ENCODE measurements at regions not wholly inside any gene's neighbourhood (a gene's known extent, or its start where the extent isn't known, plus 50 kb on each side); places are given as distances from the start of the nearest gene placed in this dataset.

- no peaks in the 10 kb centered on the region for H3K36me3 Mint-ChIP-seq
- H3K4me1 Mint-ChIP-seq: no peaks in the 10 kb centered on the region
- DNase-seq (ENCODE audit: low spot score in 2 of 2): no peak
- H3K4me3 Mint-ChIP-seq: no peak overlapping the region
- H3K27me3 Mint-ChIP-seq: no peaks in the 10 kb centered on the region
- ATAC-seq (ENCODE audit: low read depth): no peak
- no peaks in the 10 kb centered on the region for H3K9me3 Mint-ChIP-seq
- H3K27ac Mint-ChIP-seq: no peak overlapping the region
Measured at GRCh38 chr4:57554556-57555092, 444.4 kb upstream of the IGFBP7 start.

GRCh38 chr4:57553728-57554127 lies 443.5 kb upstream of the IGFBP7 start:
- Mint-ChIP-seq H3K4me3 (no peak overlapping the region), H3K4me1 (no peaks in the 10 kb centered on the region), H3K9me3 (no peaks in the 10 kb centered on the region), H3K27me3 (no peaks in the 10 kb centered on the region), H3K36me3 (no peaks in the 10 kb centered on the region), H3K27ac (no peak overlapping the region)
- no peak for DNase-seq (ENCODE audit: low spot score in 2 of 2)
- no peak for ATAC-seq (ENCODE audit: low read depth)

GRCh38 chr4:57550198-57550597 lies 440.0 kb upstream of the IGFBP7 start:
- DNase-seq (ENCODE audit: low spot score in 2 of 2) (no peak), ATAC-seq (ENCODE audit: low read depth) (no peak)
- Mint-ChIP-seq H3K27ac (no peak overlapping the region), H3K4me3 (no peak overlapping the region), H3K4me1 (no peaks in the 10 kb centered on the region), H3K9me3 (no peaks in the 10 kb centered on the region), H3K27me3 (no peaks in the 10 kb centered on the region), H3K36me3 (no peaks in the 10 kb centered on the region)

GRCh38 chr4:57548856-57549255 lies 438.7 kb upstream of the IGFBP7 start:
- H3K9me3 Mint-ChIP-seq: no peaks in the 10 kb centered on the region
- no peak for DNase-seq (ENCODE audit: low spot score in 2 of 2)
- H3K27ac Mint-ChIP-seq: no peak overlapping the region
- no peaks in the 10 kb centered on the region for H3K36me3 Mint-ChIP-seq
- no peaks in the 10 kb centered on the region for H3K27me3 Mint-ChIP-seq
- H3K4me1 Mint-ChIP-seq: no peaks in the 10 kb centered on the region
- H3K4me3 Mint-ChIP-seq: no peak overlapping the region
- ATAC-seq (ENCODE audit: low read depth): no peak

GRCh38 chr4:57544811-57545654 lies 434.8 kb upstream of the IGFBP7 start:
- no peak for ATAC-seq (ENCODE audit: low read depth)
- no peaks in the 10 kb centered on the region for H3K27me3 Mint-ChIP-seq
- no peak overlapping the region for H3K27ac Mint-ChIP-seq
- H3K36me3 Mint-ChIP-seq: no peaks in the 10 kb centered on the region
- DNase-seq (ENCODE audit: low spot score in 2 of 2): no peak
- no peak overlapping the region for H3K4me3 Mint-ChIP-seq
- no peaks in the 10 kb centered on the region for H3K4me1 Mint-ChIP-seq
- no peaks in the 10 kb centered on the region for H3K9me3 Mint-ChIP-seq

GRCh38 chr4:57504797-57505530 lies 394.8 kb upstream of the IGFBP7 start:
- Mint-ChIP-seq H3K9me3 (peaks cover 1% of the 10 kb centered on the region), H3K4me1 (no peaks in the 10 kb centered on the region), H3K27me3 (no peaks in the 10 kb centered on the region), H3K27ac (no peak overlapping the region), H3K4me3 (no peak overlapping the region), H3K36me3 (no peaks in the 10 kb centered on the region)
- ATAC-seq (ENCODE audit: low read depth) (no peak), DNase-seq (ENCODE audit: low spot score in 2 of 2) (no peak)

- DNase-seq (ENCODE audit: low spot score in 2 of 2) (no peak), ATAC-seq (ENCODE audit: low read depth) (no peak)
- no peaks in the 10 kb centered on the region for H3K27me3 Mint-ChIP-seq
- no peaks in the 10 kb centered on the region for H3K4me1 Mint-ChIP-seq
- peaks cover 1% of the 10 kb centered on the region for H3K9me3 Mint-ChIP-seq
- H3K4me3 Mint-ChIP-seq: no peak overlapping the region
- no peak overlapping the region for H3K27ac Mint-ChIP-seq
- H3K36me3 Mint-ChIP-seq: no peaks in the 10 kb centered on the region
Measured at GRCh38 chr4:57504139-57504538, 394.0 kb upstream of the IGFBP7 start.

GRCh38 chr4:57501720-57502119 lies 391.5 kb upstream of the IGFBP7 start:
- Mint-ChIP-seq H3K27ac (no peak overlapping the region), H3K36me3 (no peaks in the 10 kb centered on the region), H3K4me3 (no peak overlapping the region), H3K27me3 (no peaks in the 10 kb centered on the region), H3K9me3 (peaks cover 1% of the 10 kb centered on the region), H3K4me1 (no peaks in the 10 kb centered on the region)
- ATAC-seq (ENCODE audit: low read depth): no peak
- DNase-seq (ENCODE audit: low spot score in 2 of 2): no peak

GRCh38 chr4:57499786-57500185 lies 389.6 kb upstream of the IGFBP7 start:
- Mint-ChIP-seq H3K36me3 (no peaks in the 10 kb centered on the region), H3K27me3 (no peaks in the 10 kb centered on the region), H3K9me3 (no peaks in the 10 kb centered on the region), H3K4me3 (no peak overlapping the region), H3K27ac (no peak overlapping the region), H3K4me1 (no peaks in the 10 kb centered on the region)
- DNase-seq (ENCODE audit: low spot score in 2 of 2) (no peak), ATAC-seq (ENCODE audit: low read depth) (no peak)

GRCh38 chr4:57498251-57498650 lies 388.1 kb upstream of the IGFBP7 start:
- no peak for ATAC-seq (ENCODE audit: low read depth)
- Mint-ChIP-seq H3K27ac (no peak overlapping the region), H3K4me1 (no peaks in the 10 kb centered on the region), H3K27me3 (no peaks in the 10 kb centered on the region), H3K9me3 (no peaks in the 10 kb centered on the region), H3K4me3 (no peak overlapping the region), H3K36me3 (no peaks in the 10 kb centered on the region)
- no peak for DNase-seq (ENCODE audit: low spot score in 2 of 2)

- Mint-ChIP-seq H3K36me3 (no peaks in the 10 kb centered on the region), H3K4me3 (no peak overlapping the region), H3K9me3 (peaks cover 4% of the 10 kb centered on the region), H3K4me1 (no peaks in the 10 kb centered on the region), H3K27me3 (no peaks in the 10 kb centered on the region), H3K27ac (no peak overlapping the region)
- ATAC-seq (ENCODE audit: low read depth) (no peak), DNase-seq (ENCODE audit: low spot score in 2 of 2) (no peak)
Measured at GRCh38 chr4:57496697-57497471, 386.7 kb upstream of the IGFBP7 start.

GRCh38 chr4:57494821-57495220 lies 384.6 kb upstream of the IGFBP7 start:
- H3K36me3 Mint-ChIP-seq: no peaks in the 10 kb centered on the region
- H3K4me3 Mint-ChIP-seq: no peak overlapping the region
- no peaks in the 10 kb centered on the region for H3K27me3 Mint-ChIP-seq
- ATAC-seq (ENCODE audit: low read depth) (no peak), DNase-seq (ENCODE audit: low spot score in 2 of 2) (no peak)
- peaks cover 7% of the 10 kb centered on the region for H3K9me3 Mint-ChIP-seq
- no peak overlapping the region for H3K27ac Mint-ChIP-seq
- H3K4me1 Mint-ChIP-seq: no peaks in the 10 kb centered on the region

- H3K9me3 Mint-ChIP-seq: peaks cover 7% of the 10 kb centered on the region
- H3K27ac Mint-ChIP-seq: no peak overlapping the region
- DNase-seq (ENCODE audit: low spot score in 2 of 2) (no peak), ATAC-seq (ENCODE audit: low read depth) (no peak)
- H3K4me1 Mint-ChIP-seq: no peaks in the 10 kb centered on the region
- H3K4me3 Mint-ChIP-seq: no peak overlapping the region
- no peaks in the 10 kb centered on the region for H3K36me3 Mint-ChIP-seq
- no peaks in the 10 kb centered on the region for H3K27me3 Mint-ChIP-seq
Measured at GRCh38 chr4:57492251-57492878, 382.2 kb upstream of the IGFBP7 start.

Measured in memory B cell (primary cell).